Non-pigmented ciliary epithelial cell (primary cell): ENCODE measurements at regions not wholly inside any gene's neighbourhood (a gene's known extent, or its start where the extent isn't known, plus 50 kb on each side); places are given as distances from the start of the nearest gene placed in this dataset.
"Not testable (repeated sequence)": the region's sequence is repeated elsewhere in the genome, so short reads cannot be mapped to it uniquely, and the experiment has no call there.

Source experiments
- DNase-seq: peaks from one replicate; pipeline ENCODE4 v3.0.0-alpha.2; 2010; ENCODE audit warnings: low read depth

DNA sequence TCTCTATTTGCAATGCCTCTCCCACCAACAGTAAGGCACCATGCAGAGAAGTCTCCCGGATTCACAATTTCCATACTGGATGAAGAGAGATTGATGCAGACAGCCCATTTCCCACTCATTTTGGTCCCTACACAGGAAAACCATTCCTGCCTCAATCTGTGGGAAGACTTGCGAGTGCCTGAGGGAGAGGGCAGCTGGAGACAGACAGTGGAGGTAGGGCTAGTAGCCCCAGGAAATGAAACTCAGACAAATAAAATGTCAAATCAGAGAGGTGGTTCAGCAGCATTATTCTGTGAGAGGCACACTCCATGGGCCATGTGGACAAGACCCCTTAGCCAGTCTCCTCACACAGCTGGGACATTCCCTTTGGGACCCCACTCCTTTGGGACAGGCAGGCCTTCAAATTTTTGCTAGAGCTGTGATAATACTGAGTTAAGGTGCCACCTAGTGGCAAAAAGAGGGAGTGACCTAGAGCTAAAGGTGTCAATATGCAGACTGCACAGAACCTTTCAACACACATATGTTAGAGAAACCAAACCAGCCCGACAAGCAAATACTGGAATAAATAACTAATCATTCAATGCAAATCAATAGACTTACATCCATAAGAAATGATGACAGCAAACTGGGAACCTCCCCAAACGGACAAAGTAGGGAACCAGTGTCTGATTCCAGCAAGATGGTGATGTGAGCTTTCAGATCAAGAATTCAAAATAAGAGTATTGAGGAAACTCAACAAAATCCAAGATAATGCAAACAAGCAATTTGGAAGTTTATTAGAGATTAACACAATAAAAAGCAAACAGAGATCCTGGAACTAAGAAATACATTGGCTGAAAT is 1865.3 kb upstream of the AGA start:
- no peak for DNase-seq

DNA sequence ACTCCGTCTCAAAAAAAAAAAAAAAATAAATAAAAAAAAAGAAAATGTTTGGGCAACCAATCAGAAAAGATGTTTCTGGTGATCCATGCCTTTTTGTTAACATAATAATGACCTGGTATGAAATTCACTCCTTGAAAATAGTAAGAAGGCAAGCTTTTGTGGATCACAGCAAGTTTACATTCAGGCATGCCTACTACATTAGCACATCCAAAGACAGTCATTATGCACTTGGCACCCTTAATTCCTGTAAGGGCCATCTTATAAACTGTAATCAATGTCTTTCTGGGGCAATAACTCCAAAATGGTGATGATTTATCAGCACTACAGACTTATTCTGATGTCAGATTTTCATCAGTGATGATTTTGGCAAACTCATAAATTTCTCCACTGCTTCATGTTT is 1871.6 kb upstream of the AGA start:
- DNase-seq: no peak

DNA sequence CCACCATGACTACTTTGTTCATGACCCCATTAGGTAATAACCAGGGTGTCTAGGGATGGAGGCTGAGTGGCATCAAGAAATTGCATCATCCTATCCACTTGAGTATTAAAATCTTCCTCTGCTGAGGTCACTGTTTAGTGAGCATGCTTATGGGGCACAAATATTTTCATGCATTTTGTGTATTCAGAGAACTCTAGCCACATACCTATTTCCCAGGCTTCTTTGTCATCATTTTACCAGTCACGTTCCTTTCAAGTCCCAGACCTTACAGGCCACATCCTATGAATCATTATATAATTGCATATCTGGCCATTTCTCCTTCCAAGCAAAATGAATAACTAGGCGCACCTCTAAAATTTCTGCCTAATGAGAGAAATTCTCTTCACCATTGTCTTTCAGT is 1882.9 kb upstream of the AGA start:
- DNase-seq: no peak

DNA sequence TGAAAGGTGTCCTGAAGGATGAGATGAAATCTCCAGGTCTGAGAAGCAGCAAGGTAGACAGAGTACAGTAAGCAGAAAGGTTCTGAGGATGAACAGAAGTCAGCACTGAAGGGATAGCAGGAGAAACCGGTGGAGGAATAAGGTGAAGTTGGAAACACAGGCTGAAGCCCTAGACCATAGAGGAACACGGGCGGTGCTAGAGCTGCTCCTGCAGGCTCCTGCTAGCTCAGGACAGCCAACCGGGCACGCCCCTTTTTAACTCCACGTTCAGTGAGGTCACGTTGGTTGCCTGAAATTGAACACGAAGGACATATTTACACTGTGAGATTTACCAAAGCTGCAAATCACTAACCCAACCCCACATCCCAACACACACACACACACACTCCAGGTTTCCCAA is 1886.4 kb upstream of the AGA start:
- DNase-seq: no peak

DNA sequence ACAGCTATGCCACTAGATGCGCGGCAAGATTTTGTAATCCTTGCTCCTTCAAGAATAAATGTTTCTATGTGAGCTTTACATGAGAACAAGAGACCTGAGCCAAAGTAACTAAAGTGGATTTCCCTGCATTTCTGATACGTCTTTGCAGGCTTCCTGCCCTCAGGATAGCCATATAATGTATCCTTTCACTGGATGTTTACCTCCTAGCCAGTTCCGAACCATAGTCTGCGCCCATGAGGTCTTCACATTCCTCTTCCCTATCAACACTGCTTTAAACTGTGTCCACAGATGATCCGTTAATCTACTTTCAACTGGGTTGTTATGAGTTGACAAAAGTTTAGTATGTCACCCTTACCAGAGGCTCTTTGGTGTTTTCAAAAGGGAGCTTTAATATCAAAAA is 1889.1 kb upstream of the AGA start:
- DNase-seq: no peak

DNA sequence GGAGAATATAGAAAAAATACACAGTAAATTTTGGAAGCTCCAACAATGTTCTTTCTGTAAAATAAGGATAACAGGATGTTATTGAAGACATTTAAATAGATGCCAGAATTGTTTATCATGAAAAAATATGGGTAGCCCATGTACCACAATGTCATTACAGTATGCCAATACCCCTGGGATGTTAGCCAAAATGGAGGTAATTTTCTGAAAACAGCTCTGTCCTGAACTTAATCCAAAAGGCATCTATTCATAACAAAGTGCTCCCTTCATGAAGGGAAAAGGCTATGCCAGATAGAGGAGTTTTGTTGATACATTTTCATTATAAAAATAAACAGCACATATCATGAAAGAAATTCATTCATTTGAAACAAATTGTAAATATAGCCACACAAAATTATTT is 1902.6 kb upstream of the AGA start:
- no peak for DNase-seq

DNA sequence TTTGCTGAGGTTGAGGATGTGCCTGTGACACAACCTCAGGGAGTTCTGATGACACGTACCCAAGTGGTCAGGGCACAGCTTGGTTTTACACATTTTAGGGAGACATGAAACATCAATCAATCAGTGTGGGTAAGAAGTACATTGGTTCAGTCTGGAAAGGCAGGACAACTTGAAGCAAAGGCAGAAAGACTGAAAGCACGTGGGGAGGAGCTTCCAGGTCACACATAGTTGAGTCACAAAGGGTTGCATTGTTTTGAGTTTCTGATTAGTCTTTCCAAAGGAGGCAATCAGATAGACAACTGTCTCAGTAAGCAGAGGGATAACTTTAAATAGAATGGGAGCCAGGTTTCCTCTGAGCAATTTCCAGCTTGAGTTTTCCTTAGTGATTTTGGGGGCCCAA is 1910.0 kb upstream of the AGA start:
- no peak for DNase-seq

DNA sequence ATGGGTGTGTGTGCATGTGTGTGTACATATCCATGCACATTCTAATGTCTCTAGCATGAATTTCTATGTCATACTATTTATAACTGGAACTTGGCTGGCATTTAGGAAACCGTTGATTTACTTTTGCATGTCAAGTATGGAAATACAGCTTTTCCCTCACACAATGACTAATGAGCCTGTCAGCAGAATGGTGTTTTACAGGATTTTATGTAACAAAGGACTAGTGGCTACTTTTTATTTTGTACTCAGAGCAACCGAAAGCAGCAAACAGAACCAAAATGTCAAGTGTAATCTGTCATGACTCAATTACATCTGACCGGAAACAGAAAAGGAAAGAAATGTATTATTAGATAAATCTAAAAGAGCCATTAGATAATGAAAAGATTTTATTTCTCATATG is 1911.5 kb upstream of the AGA start:
- DNase-seq: no peak

DNA sequence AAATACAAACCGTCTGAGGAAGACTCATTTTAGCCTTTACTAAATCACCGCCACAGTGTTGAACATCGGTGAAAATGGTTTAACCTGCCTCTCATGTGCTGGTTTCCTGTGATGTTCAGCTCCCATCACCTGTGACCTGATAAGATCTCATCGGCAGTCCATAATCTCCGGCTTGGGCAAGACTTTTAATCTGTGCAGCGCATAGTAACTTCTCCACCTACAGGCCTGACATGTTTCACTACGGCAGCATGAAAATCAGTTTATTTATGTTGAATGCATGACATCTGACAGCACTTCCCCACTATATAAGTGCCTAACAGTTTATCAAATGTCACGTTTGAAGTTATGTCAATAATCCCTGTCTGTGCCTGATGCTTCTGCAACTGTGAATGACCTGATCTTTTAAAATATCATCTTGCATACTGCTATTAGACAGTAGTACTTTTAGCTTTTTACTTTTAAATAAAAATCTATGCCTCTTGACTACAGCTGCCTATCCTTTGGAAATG is 1919.8 kb upstream of the AGA start:
- DNase-seq: no peak

DNA sequence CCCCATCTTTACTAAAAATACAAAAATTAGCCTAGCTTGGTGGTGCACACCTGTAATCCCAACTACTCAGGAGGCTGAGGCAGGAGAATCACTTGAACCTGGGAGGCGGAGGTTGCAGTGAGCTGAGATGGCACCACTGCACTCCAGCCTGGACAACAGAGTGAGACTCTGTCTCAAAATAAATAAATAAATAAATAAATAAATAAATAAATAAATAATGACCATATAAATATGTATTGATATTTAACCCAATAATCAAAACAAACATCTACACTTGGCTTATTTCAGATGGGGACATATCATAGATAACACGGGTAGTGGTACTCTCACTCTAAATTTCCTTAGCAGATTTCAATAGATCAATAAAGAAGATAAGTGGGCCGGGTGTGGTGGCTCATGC is 1923.7 kb upstream of the AGA start:
- DNase-seq: not testable (repeated sequence)

DNA sequence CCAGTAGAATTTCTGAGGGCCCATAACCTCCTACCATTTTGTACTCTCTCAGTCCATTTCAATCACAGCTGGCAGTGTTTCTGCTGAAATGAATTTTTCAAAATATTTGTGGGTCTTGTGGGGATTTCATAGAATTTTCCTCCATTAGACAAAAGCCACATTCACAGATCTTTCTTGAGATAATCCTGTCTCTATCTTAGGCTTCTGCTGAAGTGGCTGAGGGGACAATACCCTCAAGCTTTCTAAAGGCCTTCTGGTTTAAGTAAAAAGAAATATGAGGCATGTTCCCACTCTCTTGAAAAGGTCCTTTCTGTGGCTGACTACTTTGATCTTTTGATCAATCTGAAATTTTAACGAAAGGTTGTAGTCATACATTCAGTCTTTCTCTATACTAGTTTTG is 1930.0 kb upstream of the AGA start:
- DNase-seq: no peak

DNA sequence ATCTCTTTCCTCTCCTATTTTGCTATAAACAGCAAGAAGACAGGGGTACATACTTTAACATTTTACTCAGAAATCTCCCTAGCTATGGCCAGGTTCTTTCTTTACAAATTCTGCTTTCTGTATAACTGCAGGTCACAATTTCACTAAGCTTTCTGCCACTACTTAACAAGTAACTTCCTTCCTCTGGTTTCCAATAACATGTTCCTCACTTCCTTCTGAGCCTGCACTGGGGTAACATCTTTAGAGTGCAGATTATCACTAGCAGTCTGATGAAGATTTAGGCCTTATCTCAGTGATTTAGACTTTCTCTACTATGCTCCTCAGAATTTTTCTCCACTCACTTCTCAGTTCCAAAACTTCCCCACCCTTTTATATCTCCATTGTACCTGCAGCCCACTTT is 1930.5 kb upstream of the AGA start:
- DNase-seq: no peak

DNA sequence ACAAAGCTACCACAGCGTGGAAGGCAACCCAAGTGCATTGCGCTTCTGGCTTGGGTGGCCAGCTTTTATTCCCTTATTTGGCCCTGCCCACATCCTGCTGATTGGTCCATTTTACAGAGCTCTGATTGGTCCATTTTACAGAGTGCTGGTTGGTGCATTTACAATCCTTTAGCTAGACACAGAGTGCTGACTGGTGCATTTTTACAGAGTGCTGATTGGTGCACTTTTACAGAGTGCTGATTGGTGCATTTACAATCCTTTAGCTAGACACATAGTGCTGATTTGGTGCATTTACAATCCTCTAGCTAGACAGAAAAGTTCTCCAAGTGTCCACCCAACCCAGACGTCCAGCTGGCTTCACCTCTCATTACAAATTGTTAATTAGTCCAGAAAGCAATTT is 1936.6 kb upstream of the AGA start:
- DNase-seq: not testable (repeated sequence)

DNA sequence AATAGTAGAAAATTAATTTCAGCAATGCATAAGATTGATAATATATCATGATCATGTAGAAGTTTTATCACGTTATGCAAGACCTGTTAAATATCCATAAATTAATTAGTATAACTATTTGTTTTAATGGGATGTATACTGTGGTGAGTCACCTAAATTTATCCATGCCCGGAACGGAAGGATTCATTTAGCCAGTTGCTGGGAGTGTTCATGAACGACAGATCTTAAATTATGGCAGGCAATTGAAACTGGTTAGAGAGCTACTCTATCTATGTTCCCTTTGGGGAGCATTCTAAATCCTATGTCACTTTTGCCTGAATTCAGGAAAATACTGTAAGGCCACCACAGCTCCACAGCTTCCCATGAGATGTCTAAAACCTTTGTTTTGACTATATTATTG is 1950.5 kb upstream of the AGA start:
- DNase-seq: no peak

DNA sequence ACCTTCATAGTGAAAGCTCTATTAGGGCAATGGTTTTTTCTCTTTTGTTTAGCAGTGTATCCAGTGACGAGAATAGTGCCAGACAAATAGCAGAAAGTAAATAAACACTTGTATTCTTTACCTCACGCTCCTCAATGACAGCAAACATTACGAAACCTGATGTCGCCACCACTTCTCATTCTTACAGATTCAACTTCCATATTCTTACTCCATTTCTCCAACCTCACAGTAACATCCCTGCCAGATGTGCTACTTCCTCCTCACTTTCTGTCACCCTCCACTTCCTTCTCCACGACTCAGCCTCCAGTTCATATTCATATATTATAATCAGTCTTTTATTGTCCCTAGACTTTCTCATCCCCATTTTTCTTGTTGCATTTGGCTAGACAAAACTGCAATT is 1956.2 kb upstream of the AGA start:
- DNase-seq: no peak

DNA sequence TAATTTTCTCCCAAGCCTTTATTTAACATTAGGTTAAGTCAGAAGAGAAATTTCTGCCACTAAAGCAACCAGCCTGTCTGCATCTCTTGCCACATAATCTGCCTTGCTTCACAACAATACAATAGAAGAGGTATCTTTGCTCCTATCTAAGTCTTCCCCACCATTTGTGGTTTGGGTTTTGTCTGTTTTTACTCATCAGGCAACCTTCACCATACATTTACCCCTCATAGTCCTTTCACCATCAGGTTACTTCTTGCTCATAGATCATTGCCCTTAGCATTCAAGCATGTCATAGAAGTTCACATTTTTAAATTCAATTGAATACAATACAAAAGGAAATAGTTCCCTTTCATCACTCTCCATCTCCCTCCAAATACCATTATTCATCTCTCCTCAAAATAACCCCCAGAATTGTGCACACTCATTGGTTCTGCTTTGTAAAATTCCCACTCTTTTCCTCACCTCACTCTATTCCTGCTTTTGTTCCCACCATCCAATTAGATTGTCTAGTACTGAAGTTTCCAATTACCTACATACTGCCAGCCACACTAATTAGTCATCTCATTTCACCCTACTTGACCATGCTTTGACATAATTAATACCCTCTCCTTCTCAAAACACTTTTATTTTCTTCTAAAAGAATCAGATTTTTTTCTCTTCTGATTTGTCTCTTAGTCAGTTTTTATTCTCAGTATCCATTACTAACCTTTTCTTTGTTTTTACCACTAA is 1957.0 kb upstream of the AGA start:
- DNase-seq: no peak

DNA sequence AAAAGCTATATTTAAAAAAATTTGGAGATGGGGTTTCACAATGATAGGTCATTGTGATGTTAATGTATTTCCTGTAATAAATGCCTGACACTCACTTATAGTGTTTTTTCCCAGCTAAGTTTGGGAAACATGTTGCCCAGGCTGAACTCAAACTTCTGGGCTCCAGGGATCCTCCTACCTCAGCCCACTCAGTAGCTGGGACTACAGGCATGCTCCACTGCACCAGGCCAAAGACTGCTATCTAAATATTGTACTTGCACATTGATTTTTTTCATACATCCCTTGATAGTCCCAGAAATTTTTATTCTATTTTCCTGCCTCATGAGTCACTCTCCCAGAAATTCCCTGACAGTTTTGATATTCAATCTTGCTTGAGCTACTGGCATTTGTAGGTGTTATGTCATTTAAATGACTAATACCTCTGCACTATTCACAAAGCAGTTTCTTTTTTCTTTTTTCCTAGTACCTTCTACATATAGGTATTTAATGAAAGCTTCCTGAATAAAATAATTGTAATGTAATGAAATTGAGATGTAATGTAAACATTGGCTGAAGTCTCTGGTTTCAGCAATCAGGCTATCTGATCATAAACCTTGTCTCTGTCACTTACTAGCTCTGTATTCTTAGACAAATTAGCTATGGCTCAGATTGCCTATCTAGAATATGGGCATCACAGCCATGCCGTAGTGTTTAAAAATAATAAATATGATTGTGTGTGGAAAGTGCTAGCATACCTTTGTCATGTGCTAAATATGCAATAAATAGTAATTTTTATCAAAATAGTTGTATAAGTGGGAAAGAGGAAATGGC is 1973.0 kb upstream of the AGA start:
- DNase-seq: peak; percentile 19

DNA sequence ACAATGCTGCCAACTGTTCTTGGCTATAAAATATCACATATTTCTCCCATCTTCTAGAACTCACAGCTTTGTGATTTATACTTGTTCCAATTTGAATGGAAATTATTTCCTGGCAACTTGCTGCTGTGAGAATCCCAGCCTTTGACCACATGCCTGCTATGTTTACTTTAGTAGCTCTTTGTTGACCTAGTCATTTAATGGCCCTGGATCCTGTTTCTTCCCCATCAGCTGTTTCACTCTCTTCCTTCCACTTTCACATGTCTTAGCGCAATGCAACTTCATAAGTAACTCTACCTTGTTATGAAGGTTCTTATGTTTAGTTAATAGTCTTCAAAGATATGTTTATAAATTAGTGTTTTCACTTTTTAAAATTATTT is 1973.6 kb upstream of the AGA start:
- no peak for DNase-seq

DNA sequence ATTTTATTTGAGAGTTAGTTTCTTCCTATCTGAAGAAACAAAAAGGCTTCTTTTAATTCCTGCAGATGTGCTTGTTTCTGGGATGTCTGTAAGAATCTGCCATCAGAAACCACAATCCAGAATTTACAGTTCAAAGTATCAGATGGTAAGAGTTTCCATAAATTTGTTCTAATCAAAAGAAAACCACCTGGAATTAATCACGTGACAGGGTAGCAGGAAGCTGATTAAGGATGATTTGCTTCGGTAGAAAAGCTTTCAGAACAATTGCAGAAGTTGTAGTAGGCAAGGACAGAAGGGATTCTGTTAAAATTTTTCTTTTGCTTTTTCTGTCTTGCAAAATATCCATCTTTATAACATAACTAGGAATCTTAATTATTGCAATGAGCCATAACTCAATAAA is 1975.1 kb upstream of the AGA start:
- no peak for DNase-seq

DNA sequence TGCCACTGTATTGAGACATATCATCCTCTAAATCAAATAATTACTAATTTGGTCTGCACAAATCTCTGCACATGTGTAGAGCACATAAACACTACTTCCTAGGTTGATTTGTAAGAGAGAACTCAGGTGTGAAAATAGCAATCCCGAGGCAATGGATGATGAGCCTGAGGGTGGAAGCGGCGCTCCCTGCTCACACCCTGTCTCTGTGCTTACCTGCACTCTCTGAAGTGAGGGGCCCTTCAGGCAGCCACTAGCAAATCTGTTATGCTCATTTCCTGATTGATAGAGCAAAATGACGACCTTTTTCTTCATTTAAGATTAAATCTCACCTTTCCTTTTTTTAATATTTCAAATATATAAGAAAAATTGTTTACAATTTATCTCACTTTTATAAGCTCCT is 1995.7 kb upstream of the AGA start:
- DNase-seq: no peak

DNA sequence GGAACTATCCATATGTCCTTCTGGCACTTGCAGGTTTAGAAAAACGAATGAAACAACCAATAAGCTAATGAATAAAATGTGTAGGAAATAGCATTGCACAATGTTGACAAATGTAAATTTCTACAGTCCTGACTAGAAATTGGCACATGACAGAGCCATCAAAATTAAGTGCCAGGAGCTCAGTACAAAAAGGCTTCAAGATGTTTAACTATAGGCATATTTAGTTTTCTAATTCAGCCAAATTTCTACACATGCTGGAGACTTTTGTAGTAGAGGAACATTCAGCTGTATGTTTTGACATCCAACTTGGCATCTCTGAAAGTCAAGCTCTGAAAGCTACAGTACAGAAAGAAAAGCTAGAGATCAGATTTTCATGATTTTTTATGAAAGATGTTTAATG is 1999.4 kb upstream of the AGA start:
- no peak for DNase-seq

DNA sequence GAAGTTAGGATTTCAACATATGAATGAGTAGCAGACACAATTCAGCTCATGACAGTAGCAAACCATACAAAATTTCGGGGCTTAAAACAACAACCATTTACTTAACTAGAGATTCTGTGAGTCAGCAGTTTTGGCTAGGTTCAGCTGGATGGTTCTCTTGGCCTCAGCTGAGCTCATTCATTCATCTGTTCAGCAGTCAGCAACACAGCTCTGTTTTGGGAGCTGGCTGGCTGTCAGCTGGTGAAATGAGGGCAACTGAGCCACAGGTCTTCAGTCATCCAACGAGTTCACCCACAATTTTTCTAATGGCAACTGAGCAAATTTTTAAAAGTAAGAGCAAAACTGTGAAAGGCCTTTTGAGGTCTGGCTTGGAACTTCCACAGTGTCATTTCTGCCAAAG is 2005.1 kb upstream of the AGA start:
- DNase-seq: no peak
